GM19455 (cell line): ENCODE measurements at regions not wholly inside any gene's neighbourhood (a gene's known extent, or its start where the extent isn't known, plus 50 kb on each side); places are given as distances from the start of the nearest gene placed in this dataset.
"Not testable (repeated sequence)": the region's sequence is repeated elsewhere in the genome, so short reads cannot be mapped to it uniquely, and the experiment has no call there.

Experiments used
- ATAC-seq: cut with Tn5 transposase; IDR thresholded peaks from one replicate; pipeline ENCODE4 v1.9.1; 2021; ENCODE audit not compliant: unreplicated experiment

DNA sequence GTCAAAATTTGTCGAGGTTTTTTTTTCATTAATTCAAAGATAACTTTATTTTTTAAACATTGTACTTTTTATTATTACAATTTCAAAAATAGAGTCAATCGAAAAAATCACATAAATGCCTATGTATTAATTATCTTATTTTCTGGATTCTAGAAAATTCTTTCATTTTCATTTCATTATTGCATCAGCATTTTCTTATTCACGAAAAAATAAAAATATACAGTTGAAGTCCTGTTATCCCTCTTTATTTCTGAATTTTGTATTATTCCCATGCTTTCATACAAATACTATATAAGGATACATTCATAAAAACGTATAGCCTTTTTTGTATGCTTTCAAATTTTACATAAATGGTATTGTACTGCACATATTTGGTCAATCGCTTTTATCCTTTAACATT lies 681.0 kb upstream of the USP24 start:
- no peak for ATAC-seq

DNA sequence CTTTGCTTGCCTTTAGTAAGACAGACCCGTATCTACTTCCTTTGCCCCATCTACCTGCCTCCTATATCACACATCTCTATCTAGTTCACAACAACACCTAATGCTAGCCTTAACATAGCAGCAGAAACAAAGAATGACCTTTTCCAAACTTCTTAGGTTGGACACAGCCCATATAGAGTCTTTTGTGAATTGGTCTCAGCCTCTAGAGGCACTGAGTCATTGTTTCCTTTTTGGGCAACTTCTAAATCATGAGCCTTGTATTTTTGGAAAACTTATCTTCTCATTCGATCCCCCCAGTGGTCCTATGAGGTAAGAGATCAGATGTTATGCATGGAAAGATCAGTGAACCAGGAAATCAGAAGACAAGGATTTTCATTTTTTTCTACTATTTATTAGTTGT lies 679.4 kb upstream of the USP24 start:
- no peak for ATAC-seq

DNA sequence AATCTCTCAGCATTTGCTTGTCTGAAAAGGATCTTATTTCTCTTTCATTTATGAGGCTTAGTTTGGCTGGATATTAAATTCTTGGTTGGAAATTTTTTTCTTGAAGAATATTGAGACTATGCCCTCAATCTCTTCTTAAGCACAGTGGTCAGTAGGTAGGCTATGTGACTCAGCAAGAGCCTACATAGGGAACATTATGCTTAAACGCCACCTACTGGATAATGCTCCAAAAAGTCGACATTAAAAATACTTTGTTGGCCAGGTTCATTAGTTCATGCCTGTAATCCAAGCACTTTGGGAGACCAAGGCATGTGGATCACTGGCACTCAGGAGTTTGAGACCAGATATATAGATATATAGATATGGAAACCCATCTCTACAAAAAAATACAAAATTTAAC lies 678.0 kb upstream of the USP24 start:
- no peak for ATAC-seq

DNA sequence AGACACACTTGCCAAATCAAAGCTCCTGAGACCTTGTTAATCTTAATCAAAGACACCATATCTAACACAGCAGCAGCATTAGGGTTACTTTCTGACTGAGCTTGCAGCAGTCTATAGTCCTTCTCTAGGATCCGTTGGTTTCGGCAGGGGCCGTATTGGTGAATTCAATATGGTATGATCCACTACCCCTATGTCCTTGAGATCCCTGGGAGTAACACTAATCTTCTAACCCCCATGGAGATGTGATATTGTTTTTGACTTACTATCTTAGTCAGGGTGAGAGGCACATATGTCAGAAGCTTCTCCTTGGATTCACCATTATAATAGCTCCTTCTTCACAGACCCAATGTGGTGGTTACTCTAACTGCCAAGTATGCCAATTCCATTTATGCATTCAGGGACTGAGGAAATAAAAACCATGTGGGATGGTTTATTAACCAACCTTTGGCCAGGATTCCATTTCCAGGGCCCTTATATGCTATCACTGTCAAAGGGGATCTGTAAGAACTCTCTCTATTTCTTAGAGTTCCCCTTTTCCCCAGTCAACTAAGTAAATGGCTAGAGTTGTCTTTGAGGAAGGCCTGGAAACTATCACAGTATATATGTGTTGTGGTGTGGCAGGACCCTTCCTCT lies 673.6 kb upstream of the USP24 start:
- ATAC-seq, result no peak

DNA sequence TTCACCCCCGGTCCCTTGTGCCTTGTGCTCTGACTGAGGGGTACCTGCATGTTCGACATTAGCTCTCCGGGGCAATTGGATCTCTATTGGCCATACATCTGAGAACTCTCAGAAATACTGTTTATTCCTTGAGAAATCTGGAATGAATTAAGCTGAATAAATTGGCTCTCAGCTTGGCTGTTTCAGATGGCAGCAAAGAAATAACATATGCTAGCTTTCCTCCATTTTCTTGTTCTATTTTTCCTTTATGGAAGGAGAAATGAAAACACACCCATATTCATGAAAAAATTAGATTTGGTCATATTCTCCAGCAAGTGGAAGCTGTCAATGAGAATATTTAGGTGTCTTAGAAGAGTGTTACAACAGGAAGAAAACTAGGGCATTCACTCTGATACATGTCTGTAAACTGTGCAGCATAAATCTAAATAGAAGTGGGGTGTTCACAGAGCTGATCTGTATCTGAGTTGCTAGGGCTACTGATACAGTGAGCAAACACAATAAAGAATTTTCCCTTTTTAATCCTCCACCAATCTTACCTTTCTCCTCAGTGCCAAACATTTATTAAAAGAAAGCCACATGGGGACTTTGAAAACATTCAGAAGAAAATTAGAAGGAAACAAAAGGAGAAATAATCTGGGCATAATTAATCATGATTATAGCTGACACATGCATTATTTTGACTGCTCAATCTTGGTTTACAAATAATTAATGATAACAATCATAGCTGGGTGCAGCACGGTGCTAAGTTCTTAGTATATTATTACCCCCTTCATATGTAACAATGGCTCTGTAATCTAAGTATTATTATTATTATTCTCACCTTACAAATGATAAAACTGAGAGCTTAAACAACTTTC lies 671.9 kb upstream of the USP24 start:
- ATAC-seq, result no peak

DNA sequence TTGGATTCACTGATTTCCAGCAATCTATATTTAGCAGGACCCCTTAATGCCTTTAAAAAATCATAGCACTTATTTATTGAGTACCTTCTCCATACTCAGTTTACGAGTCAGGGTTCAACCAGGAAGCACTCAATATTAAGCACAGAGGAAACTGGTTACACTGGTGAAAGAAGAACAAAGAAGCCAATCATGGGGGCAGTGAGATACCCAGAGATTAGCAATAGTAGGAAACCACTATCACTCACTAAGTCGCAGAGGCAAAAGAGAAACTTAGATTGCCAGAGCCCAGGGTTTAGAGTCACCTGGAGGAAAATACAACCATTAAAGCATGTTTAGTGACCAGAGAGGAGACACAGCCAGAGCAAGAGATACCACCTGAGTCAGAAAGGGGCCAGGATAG lies 670.5 kb upstream of the USP24 start:
- ATAC-seq, result no peak

DNA sequence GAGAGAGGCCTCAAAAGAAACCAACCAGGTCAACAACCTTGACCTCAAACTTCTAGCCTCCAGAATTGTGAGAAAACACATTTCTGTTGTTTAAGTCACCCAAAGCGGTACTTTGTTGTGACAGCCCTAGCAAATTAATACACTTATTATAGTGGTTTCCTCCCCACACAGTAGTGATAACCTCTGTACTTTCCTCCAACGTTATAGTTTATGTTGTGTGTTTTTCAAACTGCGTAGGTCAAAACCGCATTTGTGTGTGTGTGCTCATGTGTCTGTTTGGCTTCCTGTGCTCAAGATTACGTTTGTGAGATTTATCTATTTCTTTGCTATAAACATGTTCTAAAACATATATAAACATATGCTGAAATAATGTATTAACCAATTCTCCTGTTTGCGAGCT lies 667.8 kb upstream of the USP24 start:
- ATAC-seq, result no peak

DNA sequence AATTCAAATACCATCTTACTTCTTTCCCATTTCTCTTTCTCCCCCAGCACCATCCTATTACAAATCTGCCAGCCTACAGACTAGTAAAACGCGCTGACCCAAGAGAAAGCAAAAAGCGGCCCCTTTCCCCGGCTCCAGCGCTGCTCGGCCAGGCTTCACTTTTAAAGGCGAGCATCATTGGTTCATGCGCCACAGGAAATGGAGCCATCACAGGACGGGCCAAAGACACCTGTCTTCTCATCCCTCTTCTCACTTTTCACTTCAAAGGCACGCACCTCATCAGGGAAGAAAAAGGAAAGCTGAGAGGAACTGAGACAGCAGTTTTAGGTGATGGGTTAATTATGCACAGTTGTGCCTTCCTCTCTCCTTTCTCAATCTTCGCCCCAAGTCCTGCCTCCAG lies 664.2 kb upstream of the USP24 start:
- no peak for ATAC-seq

DNA sequence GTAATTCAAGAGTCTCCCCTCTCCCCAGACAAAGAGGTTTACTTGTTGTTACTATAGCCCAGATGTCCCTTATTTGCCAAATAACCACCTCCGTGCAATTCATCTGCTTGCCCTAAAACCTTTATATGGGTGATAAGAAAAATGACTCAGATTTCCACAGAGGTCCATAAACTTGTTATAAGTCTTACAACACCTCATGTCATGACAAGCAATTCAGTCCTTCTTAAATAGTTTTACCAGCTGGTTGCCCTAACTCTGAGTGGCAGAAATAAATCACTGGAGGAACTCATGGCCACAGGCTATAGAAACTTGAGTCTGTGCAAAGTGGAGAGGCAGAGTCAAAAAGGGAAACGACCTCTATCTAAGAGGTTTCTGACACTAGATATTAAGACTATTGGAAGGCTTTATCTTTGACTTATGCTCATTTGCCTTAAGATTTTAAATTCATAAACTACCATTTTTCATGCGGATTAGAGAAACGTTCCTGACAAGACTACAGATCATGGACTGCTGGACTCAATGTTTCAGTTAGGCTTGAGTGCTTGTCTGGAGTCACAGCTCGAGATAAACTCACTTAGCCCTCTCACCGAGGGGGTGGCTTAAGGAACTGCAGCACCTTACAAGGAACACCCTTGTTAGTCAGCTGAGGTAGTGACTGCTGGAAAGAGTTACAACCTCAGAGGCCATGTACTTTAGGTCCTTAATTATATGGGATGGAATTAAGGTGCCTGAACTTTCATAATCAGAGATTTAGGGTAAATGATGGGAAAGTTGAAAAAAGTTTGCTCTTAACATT lies 662.5 kb upstream of the USP24 start:
- no peak for ATAC-seq

DNA sequence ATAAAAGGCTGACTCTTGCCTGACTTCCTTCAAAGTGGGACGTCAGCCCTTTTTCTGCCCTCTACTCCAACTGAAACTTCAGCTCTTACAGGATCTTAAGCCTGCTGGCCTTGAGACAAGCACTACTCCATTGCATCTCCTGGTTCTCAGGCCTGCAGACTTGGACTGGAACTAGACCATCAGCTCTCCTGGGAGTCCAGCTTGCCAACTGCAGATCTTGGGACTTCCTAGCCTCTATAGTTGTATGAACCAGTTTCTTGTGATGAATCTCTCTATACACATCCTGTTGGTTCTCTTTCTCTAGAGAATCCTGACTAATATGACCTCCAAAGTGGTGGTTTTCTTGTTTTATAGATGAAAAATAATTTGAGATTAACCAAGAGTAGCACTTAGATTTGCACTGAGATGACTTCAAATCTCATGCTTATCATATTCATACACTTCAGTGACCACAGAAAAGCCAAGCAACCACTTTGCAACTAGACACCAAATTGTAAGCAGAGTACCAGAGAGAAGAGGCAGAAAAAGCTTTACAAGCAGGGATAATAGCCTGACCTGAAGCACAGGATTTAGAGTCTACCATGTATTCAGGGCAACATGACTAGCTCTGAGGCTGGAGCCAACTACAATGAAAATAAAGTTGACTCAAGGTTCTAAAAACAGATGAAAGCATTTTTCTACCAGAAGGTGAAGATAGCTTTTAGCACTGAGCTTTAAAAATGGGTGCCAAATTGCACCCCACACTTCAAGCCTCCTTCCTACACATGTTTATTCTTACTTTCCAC lies 661.3 kb upstream of the USP24 start:
- no peak for ATAC-seq

DNA sequence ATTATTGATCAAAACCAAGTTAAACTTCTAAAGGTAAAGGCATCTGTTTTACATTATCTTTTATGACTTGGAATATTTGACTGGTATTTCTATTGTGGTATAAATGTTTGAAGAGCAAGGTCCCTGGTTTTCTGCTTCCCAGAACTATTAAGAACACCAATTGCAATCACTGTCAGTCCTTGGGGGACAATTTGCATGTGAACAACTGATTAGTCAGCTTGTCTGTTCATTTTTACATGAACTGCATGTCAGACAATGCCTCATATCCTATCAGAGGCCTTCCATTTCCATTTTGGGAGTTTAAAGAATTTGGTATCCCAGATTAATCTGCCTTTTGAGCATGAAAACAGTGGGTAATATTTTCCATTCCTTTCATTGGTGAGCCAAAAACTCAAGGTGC lies 654.9 kb upstream of the USP24 start:
- ATAC-seq, result no peak

DNA sequence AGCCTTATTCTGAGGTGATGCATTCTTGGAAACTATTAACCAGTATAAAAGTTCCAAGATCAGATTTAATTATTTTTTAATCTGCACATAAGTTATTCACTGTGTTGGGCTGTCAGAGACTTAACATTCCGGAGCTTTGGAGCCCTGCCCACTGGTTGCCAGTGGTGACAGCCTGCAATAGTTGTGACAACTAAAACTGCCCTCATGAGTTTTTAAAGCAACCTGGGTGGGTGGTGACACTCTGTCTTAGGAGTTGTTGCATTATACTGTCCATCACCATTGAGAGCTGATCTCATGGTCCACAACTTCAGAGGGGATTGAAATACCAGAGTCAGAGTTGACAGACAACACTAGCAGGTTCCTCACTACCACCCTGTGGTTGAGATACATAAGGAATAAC lies 653.9 kb upstream of the USP24 start:
- no peak for ATAC-seq

DNA sequence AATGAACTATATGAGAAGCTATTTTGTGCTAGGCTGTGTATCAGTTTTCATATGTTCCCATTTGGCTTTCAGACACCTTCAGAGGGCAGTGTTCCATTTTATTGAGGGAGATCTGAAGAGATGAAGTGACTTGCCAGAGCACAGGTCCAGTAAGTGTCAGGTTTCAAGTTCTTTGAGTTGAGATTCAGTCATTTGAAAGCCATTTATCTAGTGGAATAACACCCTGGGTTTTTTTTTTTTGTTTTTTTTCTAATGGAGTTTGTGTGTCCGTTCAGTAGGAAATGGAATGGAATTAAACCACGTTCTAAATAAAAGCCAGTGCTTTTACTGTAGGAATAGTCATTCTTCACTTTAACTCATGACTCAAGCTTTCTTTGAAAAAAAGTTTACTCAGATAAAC lies 652.9 kb upstream of the USP24 start:
- ATAC-seq, result no peak

DNA sequence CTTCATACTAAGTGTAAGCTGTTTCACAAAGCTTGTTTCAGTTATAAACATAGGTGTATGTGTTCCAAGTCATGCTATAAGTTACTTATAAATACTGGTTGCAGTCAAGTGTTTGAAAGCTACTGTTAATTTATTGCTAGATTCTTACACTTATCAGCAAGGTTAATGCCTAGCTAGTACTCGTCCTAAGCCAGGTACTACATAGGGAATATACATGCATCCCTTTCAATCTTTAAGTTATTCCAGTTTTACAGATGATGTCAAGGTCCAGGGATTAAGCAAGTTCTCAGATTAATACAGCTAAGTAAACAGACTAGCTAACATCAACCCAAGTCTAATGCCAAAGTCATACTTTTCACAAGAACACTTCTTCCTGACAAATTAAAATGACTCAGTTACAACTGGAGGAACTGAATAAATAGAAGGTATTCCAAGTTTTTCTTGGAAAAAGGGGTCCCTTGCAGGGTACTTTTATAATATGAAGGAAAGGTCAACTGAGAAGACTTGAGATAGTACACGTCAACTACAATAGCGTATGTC lies 652.2 kb upstream of the USP24 start:
- ATAC-seq, result no peak

DNA sequence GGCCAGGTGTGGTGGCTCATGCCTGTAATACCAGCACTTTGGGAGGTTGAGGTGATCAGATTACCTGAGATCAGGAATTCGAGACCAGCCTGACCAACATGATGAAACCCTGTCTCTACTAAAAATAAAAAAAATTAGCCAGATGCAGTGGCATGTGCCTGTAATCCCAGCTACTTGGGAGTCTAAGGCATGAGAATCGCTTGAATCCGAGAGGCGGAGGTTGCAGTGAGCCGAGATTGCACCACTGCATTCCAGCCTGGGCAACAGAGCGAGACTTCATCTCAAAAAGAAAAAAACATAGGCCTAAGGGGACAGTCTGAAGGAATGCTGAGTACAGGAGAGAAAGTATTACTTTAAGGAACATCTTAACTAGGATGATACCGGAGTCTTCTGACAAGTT lies 650.6 kb upstream of the USP24 start:
- ATAC-seq, result not testable (repeated sequence)

DNA sequence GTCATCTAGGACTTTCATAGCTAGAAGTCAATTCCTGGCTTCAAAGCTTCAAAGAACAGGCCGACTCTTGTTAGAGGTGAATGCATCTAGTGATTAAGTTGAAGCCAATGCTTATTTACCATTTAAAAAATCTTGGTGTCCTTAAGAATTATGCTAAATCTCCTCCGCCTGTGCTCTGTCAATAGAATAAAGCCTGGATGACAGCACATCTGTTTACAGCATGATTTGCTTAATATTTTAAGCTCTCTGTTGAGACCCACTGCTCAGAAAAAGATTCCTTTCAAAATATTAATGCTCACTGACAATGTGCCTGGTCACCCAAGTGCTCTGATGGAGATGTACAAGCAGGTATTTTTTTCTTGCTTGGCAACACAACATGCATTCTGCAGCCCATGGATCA lies 649.1 kb upstream of the USP24 start:
- ATAC-seq, result no peak

DNA sequence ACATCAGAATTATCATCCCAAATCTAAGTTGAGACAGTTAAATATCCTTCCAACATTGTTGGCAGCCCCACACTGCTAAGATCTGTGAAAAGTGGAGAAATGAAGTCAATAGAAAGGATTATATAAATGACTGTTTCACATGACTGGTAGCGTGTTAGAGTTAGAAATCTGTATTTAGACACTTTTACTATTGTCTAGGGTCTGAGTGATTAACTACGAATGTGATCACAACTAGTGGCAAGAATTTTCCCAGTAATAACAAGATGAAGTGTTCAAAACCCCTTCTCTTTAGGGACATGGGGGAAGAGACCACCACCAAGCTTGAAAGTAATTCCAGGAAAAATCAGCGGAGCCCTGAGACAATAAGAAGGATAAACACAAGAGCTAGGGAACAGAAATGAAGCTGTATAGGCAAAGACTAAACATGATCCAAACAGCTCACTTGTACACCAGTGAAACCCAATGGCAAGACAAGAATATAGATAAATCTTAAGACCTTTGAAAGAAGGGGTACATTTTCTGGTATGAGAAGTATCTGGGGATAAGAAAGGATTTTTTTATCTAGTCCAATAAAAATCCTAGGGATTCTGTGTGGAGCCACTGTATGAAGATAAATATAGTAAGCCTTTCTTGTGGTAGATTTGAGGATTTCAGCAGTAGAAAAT lies 646.6 kb upstream of the USP24 start:
- no peak for ATAC-seq

DNA sequence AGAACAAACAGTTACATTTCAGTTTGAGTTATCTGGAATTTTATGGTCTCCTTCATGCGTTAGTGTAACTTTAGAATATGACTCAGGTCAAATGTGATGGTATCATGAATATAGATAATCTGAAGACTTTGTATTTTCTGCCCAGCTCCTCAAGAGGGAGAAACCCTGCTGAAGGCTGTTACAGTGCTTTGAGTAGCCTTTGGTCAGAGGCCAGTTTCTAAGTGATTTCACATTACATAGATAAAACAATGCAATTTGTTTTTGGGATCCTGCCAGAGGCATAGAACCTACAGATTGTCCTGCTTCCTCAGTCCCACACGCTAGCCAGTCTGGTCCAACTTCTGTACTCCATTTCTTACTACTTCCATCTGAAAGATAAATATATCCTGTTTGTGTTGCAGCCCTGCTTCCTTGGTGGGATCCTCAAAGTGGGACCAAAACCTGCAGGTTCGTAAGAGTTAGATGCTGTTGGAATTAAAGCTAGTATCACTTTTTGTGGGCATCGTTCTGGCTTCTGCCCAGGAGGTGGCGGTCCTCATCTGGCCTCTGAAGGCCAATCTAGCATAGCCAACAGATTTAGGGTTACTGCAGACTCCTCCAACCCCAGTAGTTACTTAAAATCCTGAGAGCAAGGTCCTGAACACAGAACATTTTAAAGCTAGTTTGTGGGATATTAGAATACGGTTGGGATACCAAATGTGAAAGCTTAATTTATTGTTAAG lies 645.8 kb upstream of the USP24 start:
- ATAC-seq, result no peak

DNA sequence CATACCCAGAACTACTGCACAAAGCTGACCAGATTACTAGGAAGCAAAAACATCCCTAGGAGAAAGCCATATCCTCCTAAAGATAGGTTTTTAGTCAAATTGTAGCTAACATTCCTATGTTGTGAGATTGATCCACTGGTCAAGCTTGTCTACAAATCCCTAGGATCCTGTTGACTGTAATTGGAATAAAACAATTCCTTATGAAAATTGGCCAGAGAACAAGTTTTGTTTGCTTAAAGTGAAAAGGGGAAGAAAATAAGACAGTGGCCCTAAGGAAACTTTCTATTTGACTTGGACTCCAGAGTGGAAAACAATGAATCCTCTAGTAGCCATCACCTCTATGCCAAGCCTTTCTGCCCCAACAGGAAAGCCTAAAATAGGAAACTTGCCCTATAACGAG lies 645.2 kb upstream of the USP24 start:
- ATAC-seq, result no peak

DNA sequence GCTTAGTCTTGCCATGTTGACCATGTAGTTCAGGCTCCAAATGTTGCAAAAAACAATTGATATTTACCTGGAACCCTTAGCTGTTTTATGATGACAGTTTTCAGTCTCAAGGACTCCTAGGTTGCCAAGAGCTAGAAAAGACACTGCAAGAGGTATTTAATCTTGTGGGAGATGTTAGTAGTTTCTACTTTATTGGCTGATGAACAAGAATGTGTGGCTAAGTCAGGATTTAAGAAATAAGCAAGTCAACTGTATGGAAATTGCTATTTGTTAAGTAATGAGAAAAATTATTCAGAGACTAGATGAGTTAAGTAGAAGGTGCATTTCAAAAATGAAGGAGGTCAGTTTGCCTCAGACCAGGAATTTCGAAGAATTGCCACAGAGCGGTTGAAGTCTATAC lies 639.7 kb upstream of the USP24 start:
- ATAC-seq, result no peak
